ENCODE measurements at regions not wholly inside any gene's neighbourhood (a gene's known extent, or its start where the extent isn't known, plus 50 kb on each side); places are given as distances from the start of the nearest gene placed in this dataset.

DNA sequence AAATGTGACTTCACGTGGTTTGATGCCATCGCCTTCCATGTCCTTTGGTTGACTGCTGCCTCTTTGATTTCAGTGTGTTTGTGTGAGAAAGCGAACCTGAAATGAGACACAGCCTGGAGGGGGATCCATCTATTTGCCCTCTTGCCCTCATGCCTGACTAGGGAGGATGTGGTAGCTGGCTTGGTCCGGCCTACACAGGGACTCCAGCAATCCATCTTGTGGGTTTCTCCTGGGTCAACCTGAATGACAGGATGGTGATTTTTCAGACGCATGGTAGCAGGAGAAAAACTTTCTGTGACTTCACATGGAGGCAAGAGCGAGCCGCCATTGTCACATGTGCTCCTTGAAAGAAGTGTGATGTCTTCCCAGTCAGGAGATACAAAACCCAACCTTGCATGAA is 117.9 kb upstream of the DNAH14 start:
- TF ChIP-seq, protein P1, sequence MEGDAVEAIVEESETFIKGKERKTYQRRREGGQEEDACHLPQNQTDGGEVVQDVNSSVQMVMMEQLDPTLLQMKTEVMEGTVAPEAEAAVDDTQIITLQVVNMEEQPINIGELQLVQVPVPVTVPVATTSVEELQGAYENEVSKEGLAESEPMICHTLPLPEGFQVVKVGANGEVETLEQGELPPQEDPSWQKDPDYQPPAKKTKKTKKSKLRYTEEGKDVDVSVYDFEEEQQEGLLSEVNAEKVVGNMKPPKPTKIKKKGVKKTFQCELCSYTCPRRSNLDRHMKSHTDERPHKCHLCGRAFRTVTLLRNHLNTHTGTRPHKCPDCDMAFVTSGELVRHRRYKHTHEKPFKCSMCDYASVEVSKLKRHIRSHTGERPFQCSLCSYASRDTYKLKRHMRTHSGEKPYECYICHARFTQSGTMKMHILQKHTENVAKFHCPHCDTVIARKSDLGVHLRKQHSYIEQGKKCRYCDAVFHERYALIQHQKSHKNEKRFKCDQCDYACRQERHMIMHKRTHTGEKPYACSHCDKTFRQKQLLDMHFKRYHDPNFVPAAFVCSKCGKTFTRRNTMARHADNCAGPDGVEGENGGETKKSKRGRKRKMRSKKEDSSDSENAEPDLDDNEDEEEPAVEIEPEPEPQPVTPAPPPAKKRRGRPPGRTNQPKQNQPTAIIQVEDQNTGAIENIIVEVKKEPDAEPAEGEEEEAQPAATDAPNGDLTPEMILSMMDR (IDR thresholded peaks at IDR 0.05), result no peak
- no peak for TF ChIP-seq POLR2A (IDR thresholded peaks at IDR 0.05)
